ENCODE measurements at regions not wholly inside any gene's neighbourhood (a gene's known extent, or its start where the extent isn't known, plus 50 kb on each side); places are given as distances from the start of the nearest gene placed in this dataset.

DNA sequence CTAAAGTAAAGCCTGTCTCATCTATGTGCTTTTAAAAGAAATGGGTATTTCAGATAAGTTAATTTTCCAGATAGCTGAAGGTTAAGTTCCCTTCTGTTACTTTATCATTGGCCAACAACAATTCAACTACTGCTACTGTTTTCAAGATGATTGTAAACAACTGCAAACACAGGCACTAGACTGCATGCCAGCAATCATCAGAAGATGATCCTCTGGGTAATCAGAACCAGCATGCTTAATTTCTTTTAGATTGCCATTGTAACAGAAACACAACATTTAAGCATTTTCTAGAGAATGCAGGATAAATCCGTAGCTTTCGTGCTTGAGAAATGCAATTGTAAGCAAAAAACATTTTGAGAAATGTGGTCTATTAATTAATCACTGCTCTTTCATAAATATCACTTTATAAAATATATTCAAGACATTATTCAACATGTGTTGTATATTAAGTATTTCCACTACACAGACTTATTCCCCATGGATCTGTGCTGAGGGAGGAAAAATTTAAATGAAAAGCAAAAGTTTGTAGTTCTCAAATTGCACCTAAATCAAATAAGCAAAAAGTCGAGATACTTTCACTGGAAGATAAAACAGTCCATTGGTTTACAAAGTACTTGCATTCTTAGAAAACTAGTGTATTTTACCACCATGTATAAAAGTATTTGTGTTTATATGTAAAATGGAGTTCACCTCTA lies 133.7 kb downstream of the ATL2 start:
- TF ChIP-seq, protein P1, sequence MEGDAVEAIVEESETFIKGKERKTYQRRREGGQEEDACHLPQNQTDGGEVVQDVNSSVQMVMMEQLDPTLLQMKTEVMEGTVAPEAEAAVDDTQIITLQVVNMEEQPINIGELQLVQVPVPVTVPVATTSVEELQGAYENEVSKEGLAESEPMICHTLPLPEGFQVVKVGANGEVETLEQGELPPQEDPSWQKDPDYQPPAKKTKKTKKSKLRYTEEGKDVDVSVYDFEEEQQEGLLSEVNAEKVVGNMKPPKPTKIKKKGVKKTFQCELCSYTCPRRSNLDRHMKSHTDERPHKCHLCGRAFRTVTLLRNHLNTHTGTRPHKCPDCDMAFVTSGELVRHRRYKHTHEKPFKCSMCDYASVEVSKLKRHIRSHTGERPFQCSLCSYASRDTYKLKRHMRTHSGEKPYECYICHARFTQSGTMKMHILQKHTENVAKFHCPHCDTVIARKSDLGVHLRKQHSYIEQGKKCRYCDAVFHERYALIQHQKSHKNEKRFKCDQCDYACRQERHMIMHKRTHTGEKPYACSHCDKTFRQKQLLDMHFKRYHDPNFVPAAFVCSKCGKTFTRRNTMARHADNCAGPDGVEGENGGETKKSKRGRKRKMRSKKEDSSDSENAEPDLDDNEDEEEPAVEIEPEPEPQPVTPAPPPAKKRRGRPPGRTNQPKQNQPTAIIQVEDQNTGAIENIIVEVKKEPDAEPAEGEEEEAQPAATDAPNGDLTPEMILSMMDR (IDR thresholded peaks at IDR 0.05), result no peak
- TF ChIP-seq POLR2A (IDR thresholded peaks at IDR 0.05) (no peak), POLR2AphosphoS5 (IDR thresholded peaks at IDR 0.05) (no peak), EP300 (IDR thresholded peaks at IDR 0.05; ENCODE audit: low read depth) (no peak)
